Trophoblast cell (in vitro differentiated cells and primary cell): ENCODE measurements at regions not wholly inside any gene's neighbourhood (a gene's known extent, or its start where the extent isn't known, plus 50 kb on each side); places are given as distances from the start of the nearest gene placed in this dataset.

Experiments
- DNase-seq, 2 donors: peaks; one replicate each; pipeline ENCODE4 v3.0.0-alpha.2; 2016
- H2AFZ ChIP-seq: 2 replicates; pipeline ENCODE4 v1.6.1; 2013; ENCODE audit warnings: low read length, moderate library complexity, mild to moderate bottlenecking; ENCODE audit not compliant: insufficient read depth, poor library complexity
- H2AK5ac ChIP-seq: 2 replicates; pipeline ENCODE4 v1.6.1; 2013; ENCODE audit warnings: mild to moderate bottlenecking, low read length
- H2BK120ac ChIP-seq: 2 replicates; pipeline ENCODE4 v1.6.1; 2013; ENCODE audit warnings: low read length, mild to moderate bottlenecking, moderate library complexity; ENCODE audit not compliant: insufficient read depth, poor library complexity
- H2BK12ac ChIP-seq: 2 replicates; pipeline ENCODE4 v1.6.1; 2013; ENCODE audit warnings: mild to moderate bottlenecking, low read length, moderate library complexity
- H2BK5ac ChIP-seq: 2 replicates; pipeline ENCODE4 v1.6.1; 2013; ENCODE audit warnings: low read length, low read depth, moderate library complexity, mild to moderate bottlenecking; ENCODE audit not compliant: poor library complexity
- H3K14ac ChIP-seq: 2 replicates; pipeline ENCODE4 v1.6.1; 2013; ENCODE audit warnings: mild to moderate bottlenecking, low read length
- H3K18ac ChIP-seq: 2 replicates; pipeline ENCODE4 v1.6.1; 2013; ENCODE audit warnings: mild to moderate bottlenecking, low read length
- H3K23ac ChIP-seq: 2 replicates; pipeline ENCODE4 v1.6.1; 2013; ENCODE audit warnings: low read length
- H3K27ac ChIP-seq: 2 replicates; pipeline ENCODE4 v1.5.1; 2013; ENCODE audit warnings: low read depth, mild to moderate bottlenecking, inconsistent platforms, low read length, moderate library complexity
- H3K27me3 ChIP-seq: 2 replicates; pipeline ENCODE4 v1.6.1; 2013; ENCODE audit warnings: inconsistent platforms, mild to moderate bottlenecking, low read length, moderate library complexity; ENCODE audit not compliant: insufficient read depth
- H3K36me3 ChIP-seq, 2 experiments: 1 replicate in 1 of 2; 2 replicates in 1 of 2; pipeline ENCODE4 v1.6.1; 2013; ENCODE audit warnings: low read length in 2 of 2, mild to moderate bottlenecking in 2 of 2, moderate library complexity in 1 of 2; ENCODE audit not compliant: insufficient read depth in 2 of 2, control insufficient read depth in 1 of 2
- H3K4ac ChIP-seq: 2 replicates; pipeline ENCODE4 v1.6.1; 2013; ENCODE audit warnings: low read depth, mild to moderate bottlenecking, low read length, moderate library complexity
- H3K4me1 ChIP-seq, 2 experiments: 1 replicate in 1 of 2; 2 replicates in 1 of 2; pipeline ENCODE4 v1.6.1; 2013; ENCODE audit warnings: low read length in 2 of 2, mild to moderate bottlenecking in 2 of 2, moderate library complexity in 1 of 2; ENCODE audit not compliant: insufficient read depth in 2 of 2, control insufficient read depth in 1 of 2
- H3K4me2 ChIP-seq: 2 replicates; pipeline ENCODE4 v1.6.1; 2013; ENCODE audit warnings: inconsistent platforms, mild to moderate bottlenecking, low read length, moderate library complexity
- H3K4me3 ChIP-seq: 2 replicates; pipeline ENCODE4 v1.5.1; 2013; ENCODE audit warnings: mild to moderate bottlenecking, low read depth, low read length, inconsistent platforms
- H3K79me1 ChIP-seq: one replicate; pipeline ENCODE4 v1.6.1; 2013; ENCODE audit warnings: low read length
- H3K79me2 ChIP-seq: 2 replicates; pipeline ENCODE4 v1.6.1; 2013; ENCODE audit warnings: low read length, mild to moderate bottlenecking; ENCODE audit not compliant: control insufficient read depth, insufficient read depth, poor library complexity
- H3K9ac ChIP-seq: 2 replicates; pipeline ENCODE4 v1.6.1; 2013; ENCODE audit warnings: mild to moderate bottlenecking, low read length
- H3K9me3 ChIP-seq: 2 replicates; pipeline ENCODE4 v1.6.1; 2013; ENCODE audit warnings: low read depth, mild to moderate bottlenecking, control low read depth, inconsistent platforms, low read length; ENCODE audit not compliant: insufficient read depth
- H4K12ac ChIP-seq: 2 replicates; pipeline ENCODE4 v1.6.1; 2013; ENCODE audit warnings: low read depth, mild to moderate bottlenecking, low read length, moderate library complexity
- H4K8ac ChIP-seq: 2 replicates; pipeline ENCODE4 v1.6.1; 2013; ENCODE audit warnings: low read depth, mild to moderate bottlenecking, low read length, moderate library complexity
- H4K91ac ChIP-seq: one replicate; pipeline ENCODE4 v1.6.1; 2013; ENCODE audit warnings: low read depth, mild to moderate bottlenecking, low read length, moderate library complexity
- WGBS: extraction: QIAGEN DNeasy Blood & Tissue Kit; methylation state at CpG from one replicate; pipeline ENCODE4 v1.1.7; 2013; ENCODE audit warnings: missing lambda C conversion rate; ENCODE audit not compliant: insufficient read length, insufficient coverage; ENCODE audit errors: extremely low coverage; 5-methylcytosine and 5-hydroxymethylcytosine counted together

- no CpG with 5 or more reads among the region's 7 CpGs for WGBS
- H3K79me1 ChIP-seq = no peaks in the 10 kb centered on the region
- H2BK12ac ChIP-seq = no peak overlapping the region
- H3K4me3 ChIP-seq = no peak overlapping the region
- H2AFZ ChIP-seq = no peak overlapping the region
- no peak overlapping the region for H3K27ac ChIP-seq
- no peak for DNase-seq
- H3K36me3 ChIP-seq = no peaks in the 10 kb centered on the region
- no peak overlapping the region for H3K14ac ChIP-seq
- H3K18ac ChIP-seq = no peak overlapping the region
- no peak overlapping the region for H2BK5ac ChIP-seq
- H3K79me2 ChIP-seq = no peaks in the 10 kb centered on the region
- peak overlapping the region; percentile 49 for H3K9ac ChIP-seq
- no peak overlapping the region for H2BK120ac ChIP-seq
- no peak overlapping the region for H2AK5ac ChIP-seq
- no peaks in the 10 kb centered on the region for H3K4me1 ChIP-seq
- H3K23ac ChIP-seq = no peak overlapping the region
- no peak overlapping the region for H4K12ac ChIP-seq
- no peak overlapping the region for H3K4me2 ChIP-seq
- no peak overlapping the region for H3K4ac ChIP-seq
- no peak overlapping the region for H4K91ac ChIP-seq
- H3K9me3 ChIP-seq = peaks cover 4% of the 10 kb centered on the region
- H4K8ac ChIP-seq = no peak overlapping the region
- H3K27me3 ChIP-seq = no peaks in the 10 kb centered on the region
Measured at GRCh38 chr10:131480861-131481260, 169.3 kb upstream of the TCERG1L start.

GRCh38 chr10:131485732-131486131 lies 174.2 kb upstream of the TCERG1L start:
- Histone ChIP-seq H3K27me3 (no peaks in the 10 kb centered on the region), H4K8ac (no peak overlapping the region), H2BK5ac (no peak overlapping the region), H3K9me3 (peaks cover 4% of the 10 kb centered on the region), H3K4me1 (no peaks in the 10 kb centered on the region), H3K4me3 (no peak overlapping the region), H2BK120ac (no peak overlapping the region), H3K23ac (no peak overlapping the region), H3K27ac (no peak overlapping the region), H2BK12ac (no peak overlapping the region), H2AFZ (no peak overlapping the region), H4K12ac (no peak overlapping the region), H3K18ac (no peak overlapping the region), H3K36me3 (no peaks in the 10 kb centered on the region), H2AK5ac (no peak overlapping the region), H3K9ac (no peak overlapping the region), H3K79me2 (no peaks in the 10 kb centered on the region), H4K91ac (no peak overlapping the region), H3K14ac (no peak overlapping the region), H3K79me1 (no peaks in the 10 kb centered on the region), H3K4me2 (no peak overlapping the region), H3K4ac (no peak overlapping the region)
- no peak for DNase-seq
- no CpG with 5 or more reads among the region's 2 CpGs for WGBS

- no peak overlapping the region for H4K91ac ChIP-seq
- H3K79me1 ChIP-seq = no peaks in the 10 kb centered on the region
- no peak overlapping the region for H3K14ac ChIP-seq
- WGBS = no CpG with 5 or more reads among the region's 5 CpGs
- H2BK12ac ChIP-seq = no peak overlapping the region
- H2BK5ac ChIP-seq = no peak overlapping the region
- no peaks in the 10 kb centered on the region for H3K27me3 ChIP-seq
- H3K27ac ChIP-seq = no peak overlapping the region
- H3K23ac ChIP-seq = no peak overlapping the region
- peaks cover 2% of the 10 kb centered on the region for H3K9me3 ChIP-seq
- no peak overlapping the region for H3K9ac ChIP-seq
- no peak overlapping the region for H3K4me2 ChIP-seq
- no peak overlapping the region for H3K18ac ChIP-seq
- H2AK5ac ChIP-seq = no peak overlapping the region
- H3K4me1 ChIP-seq = no peaks in the 10 kb centered on the region
- no peak overlapping the region for H2BK120ac ChIP-seq
- no peak overlapping the region for H4K8ac ChIP-seq
- H4K12ac ChIP-seq = no peak overlapping the region
- H3K4me3 ChIP-seq = no peak overlapping the region
- H2AFZ ChIP-seq = no peak overlapping the region
- no peaks in the 10 kb centered on the region for H3K36me3 ChIP-seq
- H3K79me2 ChIP-seq = no peaks in the 10 kb centered on the region
- no peak for DNase-seq
- no peak overlapping the region for H3K4ac ChIP-seq
Measured at GRCh38 chr10:131487822-131488221, 176.3 kb upstream of the TCERG1L start.

- Histone ChIP-seq H3K4ac (no peak overlapping the region), H3K36me3 (no peaks in the 10 kb centered on the region)
Measured at GRCh38 chr10:131490991-131491594, 179.6 kb upstream of the TCERG1L start.

More at GRCh38 chr10:131490991-131491594, 179.6 kb upstream of the TCERG1L start:
- H3K27me3 ChIP-seq = no peaks in the 10 kb centered on the region
- no peak overlapping the region for H3K18ac ChIP-seq
- H2AK5ac ChIP-seq = no peak overlapping the region
- no peak overlapping the region for H2AFZ ChIP-seq
- no peaks in the 10 kb centered on the region for H3K79me2 ChIP-seq
- no peak overlapping the region for H3K14ac ChIP-seq
- no peak overlapping the region for H4K91ac ChIP-seq
- no peak overlapping the region for H3K27ac ChIP-seq
- no peak overlapping the region for H2BK5ac ChIP-seq
- WGBS = no CpG with 5 or more reads among the region's 9 CpGs
- H3K79me1 ChIP-seq = no peaks in the 10 kb centered on the region
- no peaks in the 10 kb centered on the region for H3K4me1 ChIP-seq
- H4K8ac ChIP-seq = no peak overlapping the region
- no peak overlapping the region for H2BK120ac ChIP-seq
- H3K4me2 ChIP-seq = no peak overlapping the region
- no peak overlapping the region for H2BK12ac ChIP-seq
- no peak for DNase-seq
- peaks cover 2% of the 10 kb centered on the region for H3K9me3 ChIP-seq
- H3K4me3 ChIP-seq = no peak overlapping the region
- H3K9ac ChIP-seq = no peak overlapping the region
- H4K12ac ChIP-seq = no peak overlapping the region
- H3K23ac ChIP-seq = no peak overlapping the region
